Dermis blood vessel endothelial cell (primary cell): ENCODE measurements at regions not wholly inside any gene's neighbourhood (a gene's known extent, or its start where the extent isn't known, plus 50 kb on each side); places are given as distances from the start of the nearest gene placed in this dataset.

ENCODE experiments used
- DNase-seq: peaks from one replicate; pipeline ENCODE4 v3.0.0; 2010

DNA sequence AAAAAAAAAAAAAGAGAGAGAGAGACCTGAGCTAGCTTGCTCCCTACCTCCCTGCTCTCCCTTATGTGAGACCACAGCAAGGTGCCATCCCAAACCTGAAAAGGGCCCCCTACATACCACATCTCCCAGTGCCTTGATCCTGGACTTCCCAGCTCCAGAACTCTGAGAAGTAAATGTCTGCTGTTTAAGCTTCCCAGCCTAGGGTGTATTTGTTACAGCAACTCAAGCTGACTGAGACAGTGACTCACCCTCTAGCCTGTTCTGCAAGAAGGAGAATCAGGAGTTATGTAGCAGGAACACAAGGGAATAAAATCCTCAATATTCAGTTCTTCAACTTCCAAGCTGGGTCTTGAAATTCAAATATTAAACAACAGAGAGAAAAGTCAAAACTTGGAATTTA is 52.1 kb upstream of the TMEM72 start:
- no peak for DNase-seq

DNA sequence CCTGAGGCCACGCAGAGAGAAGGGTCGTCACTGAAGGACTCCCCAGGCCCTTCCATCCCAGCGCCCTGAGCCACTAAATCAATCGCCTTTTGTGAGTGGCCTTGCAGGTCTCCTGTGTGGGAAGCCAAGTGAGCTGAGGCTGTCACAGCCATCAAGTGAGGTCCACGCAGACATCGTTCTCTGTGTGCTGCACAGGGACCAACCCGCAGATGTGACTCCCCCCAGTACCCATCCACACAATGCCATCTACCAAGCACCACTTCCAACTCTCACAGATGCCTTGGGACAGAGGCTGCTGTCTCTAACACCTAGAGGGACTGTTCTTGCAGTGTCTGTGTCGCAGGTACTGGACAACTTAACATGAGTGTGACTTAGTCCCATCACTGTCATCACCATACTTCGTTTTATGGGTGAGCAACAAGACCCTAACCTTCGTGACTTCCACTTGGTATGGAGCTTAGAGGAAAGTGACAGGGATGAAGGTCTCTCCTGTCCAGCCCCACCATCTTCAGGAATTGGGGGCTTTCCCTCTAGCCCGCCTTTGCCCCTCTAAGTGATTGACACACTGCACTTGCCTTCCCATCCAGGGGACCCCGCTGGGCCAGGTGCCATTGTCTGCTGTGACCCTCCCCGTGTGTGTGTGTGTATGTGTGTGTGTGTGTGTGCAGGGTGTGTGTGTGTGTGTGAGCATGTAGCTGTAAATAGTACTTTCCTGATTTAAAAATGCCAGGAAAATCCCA is 51.4 kb upstream of the TMEM72 start:
- no peak for DNase-seq

DNA sequence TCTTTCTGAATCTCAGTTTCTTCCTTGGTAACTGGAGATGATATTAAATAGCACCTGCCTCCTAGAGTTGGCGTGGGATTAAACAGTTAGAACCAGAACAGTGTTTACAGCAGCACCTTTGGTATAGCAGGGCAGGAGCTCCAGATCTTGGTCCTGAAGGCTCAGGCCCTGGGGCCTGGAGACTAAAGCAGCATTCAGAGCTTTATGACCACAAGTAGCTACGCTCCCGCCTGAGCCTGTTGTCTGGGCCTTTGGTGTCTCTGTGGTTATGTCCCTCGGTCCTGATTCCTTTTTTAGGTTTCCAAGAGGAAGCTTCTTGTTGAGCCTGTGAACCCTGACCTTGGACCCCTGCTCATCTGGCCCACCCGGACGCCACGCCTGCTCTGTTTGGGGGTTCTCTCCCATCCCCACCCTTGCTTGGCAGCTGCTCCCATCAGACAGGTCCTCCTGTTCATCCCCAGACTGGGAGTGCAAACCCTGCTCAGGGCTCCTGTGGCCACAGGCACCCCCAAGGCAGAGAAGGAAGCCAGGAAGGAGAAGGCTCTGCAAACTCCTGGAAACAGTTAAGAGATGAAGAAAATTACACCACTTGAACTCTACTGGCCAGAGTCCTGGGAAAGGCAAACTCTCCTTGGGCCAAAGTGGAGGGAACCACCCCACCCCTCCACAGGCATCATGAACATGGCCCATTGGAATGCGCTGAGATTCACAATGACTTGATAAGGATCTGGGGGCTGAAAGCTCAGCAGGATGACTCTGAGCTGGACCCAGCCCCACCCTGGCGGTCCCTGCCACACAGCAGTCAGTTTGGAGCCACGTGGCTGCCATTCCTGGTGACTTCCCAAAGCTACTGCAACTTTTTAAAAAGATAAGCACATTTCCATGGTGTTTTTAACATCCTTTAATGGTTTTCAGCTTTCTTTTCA is 50.1 kb upstream of the TMEM72 start:
- no peak for DNase-seq
